Activated CD4-positive, alpha-beta T cell treated with anti-CD3 and anti-CD28 coated beads, Interleukin-2, amount 10 ng/mL, durations not matched to agents 7 days and 5 days (primary cell): ENCODE measurements at regions not wholly inside any gene's neighbourhood (a gene's known extent, or its start where the extent isn't known, plus 50 kb on each side); places are given as distances from the start of the nearest gene placed in this dataset.
"Not testable (repeated sequence)": the region's sequence is repeated elsewhere in the genome, so short reads cannot be mapped to it uniquely, and the experiment has no call there.

Source experiments
- CTCF ChIA-PET: fragments of 350-600 bp; sonication (Branson Sonifier 250); formaldehyde crosslinking; loops from one replicate; lab custom pipeline; 2021; ENCODE audit warnings: antibody characterized with exemption; lab: Charles Lee
- POLR2A ChIA-PET: fragments of 350-600 bp; sonication (Branson Sonifier 250); formaldehyde crosslinking; loops from one replicate; lab custom pipeline; 2021; ENCODE audit warnings: antibody characterized with exemption; lab: Charles Lee
- DNase-seq: peaks from one replicate; pipeline ENCODE4 v3.0.0-alpha.2; 2020
- H3K27ac Mint-ChIP-seq: one replicate; pipeline ENCODE4 v1.8.0; 2021; ENCODE audit warnings: mild to moderate bottlenecking, moderate library complexity, mixed read lengths
- H3K27me3 Mint-ChIP-seq: one replicate; pipeline ENCODE4 v1.8.0; 2021; ENCODE audit warnings: mixed read lengths
- H3K36me3 Mint-ChIP-seq: one replicate; pipeline ENCODE4 v1.8.0; 2021; ENCODE audit warnings: low read depth, mixed read lengths
- H3K4me1 Mint-ChIP-seq: one replicate; pipeline ENCODE4 v1.8.0; 2021; ENCODE audit warnings: mixed read lengths
- H3K4me3 Mint-ChIP-seq: one replicate; pipeline ENCODE4 v1.8.0; 2021; ENCODE audit warnings: mild to moderate bottlenecking, moderate library complexity, mixed read lengths
- H3K9me3 Mint-ChIP-seq: one replicate; pipeline ENCODE4 v1.8.0; 2021; ENCODE audit warnings: mixed read lengths

DNA sequence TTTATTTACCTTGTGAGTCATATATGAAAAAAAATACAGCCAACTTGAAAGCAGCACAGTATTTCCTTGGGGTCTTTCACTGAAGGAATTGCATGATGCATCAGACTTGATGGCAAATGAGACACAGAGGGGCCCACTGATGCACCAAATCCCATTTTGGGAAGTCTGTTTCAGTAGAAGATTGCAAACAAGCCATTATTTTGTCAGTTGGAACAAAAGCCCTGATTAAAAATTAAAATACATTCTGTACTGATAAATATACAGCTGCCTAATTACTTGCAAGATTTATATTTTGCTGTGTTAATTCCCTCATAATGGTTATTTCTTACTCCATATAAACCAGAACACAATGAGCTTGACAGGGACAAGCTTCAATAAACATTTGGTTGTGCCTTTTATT, 370.4 kb downstream of the SUCLG1 start:
- CTCF ChIA-PET, result no interaction called here
- no peaks in the 10 kb centered on the region for H3K36me3 Mint-ChIP-seq
- no peak overlapping the region for H3K27ac Mint-ChIP-seq
- H3K27me3 Mint-ChIP-seq, result peaks cover 10% of the 10 kb centered on the region
- POLR2A ChIA-PET, result no interaction called here
- no peak overlapping the region for H3K4me3 Mint-ChIP-seq
- no peaks in the 10 kb centered on the region for H3K9me3 Mint-ChIP-seq
- DNase-seq, result no peak
- H3K4me1 Mint-ChIP-seq, result no peaks in the 10 kb centered on the region

DNA sequence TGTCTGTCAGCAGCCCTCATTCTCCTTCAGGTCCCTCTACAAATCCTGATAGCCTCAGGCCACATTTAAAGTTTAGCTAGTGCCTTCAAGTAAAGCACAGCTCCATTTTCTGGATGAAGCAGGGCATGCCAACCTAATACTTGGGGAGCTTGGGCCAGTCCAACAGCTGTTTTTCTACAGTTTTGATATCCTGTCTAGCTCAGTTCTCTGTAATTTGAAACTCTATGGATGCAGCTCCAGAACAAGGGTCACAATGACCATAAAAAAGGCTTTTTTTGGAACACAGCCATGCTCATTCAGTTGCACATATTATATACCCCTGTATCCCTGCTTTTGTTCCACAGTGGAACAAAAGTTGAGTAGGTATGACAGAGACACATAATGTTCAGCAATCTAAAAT, 373.5 kb downstream of the SUCLG1 start:
- Mint-ChIP-seq H3K27me3 (peaks cover 11% of the 10 kb centered on the region), H3K36me3 (no peaks in the 10 kb centered on the region), H3K27ac (no peak overlapping the region), H3K9me3 (no peaks in the 10 kb centered on the region), H3K4me1 (no peaks in the 10 kb centered on the region), H3K4me3 (no peak overlapping the region)
- no peak for DNase-seq
- CTCF ChIA-PET, result no interaction called here
- POLR2A ChIA-PET, result no interaction called here

DNA sequence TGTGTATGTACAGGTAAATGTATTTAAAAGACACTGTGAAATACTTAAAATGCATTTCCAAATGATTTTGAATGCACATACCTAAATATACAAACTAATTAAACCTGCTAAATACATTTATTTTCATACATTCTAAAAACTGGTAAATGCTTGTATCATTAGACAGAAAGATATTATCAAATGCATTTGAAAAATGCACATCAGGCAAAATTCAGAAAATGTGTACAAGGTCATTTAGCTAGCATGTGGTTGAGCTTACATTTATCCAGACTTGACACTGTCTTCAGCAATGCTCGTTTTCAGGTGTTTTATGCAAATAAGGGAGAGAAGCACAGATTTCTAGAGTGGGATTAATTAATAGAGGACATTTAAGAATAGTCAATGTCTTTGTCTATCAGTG, 374.2 kb downstream of the SUCLG1 start:
- Mint-ChIP-seq H3K4me3 (no peak overlapping the region), H3K27me3 (peaks cover 11% of the 10 kb centered on the region), H3K4me1 (no peaks in the 10 kb centered on the region), H3K9me3 (no peaks in the 10 kb centered on the region), H3K27ac (no peak overlapping the region), H3K36me3 (no peaks in the 10 kb centered on the region)
- CTCF ChIA-PET, result interaction anchor here (0.8 kb wide), 1 partner anchor 93 kb away, joined by 3 read pairs; no protein-coding TSS in a partner anchor
- no peak for DNase-seq
- POLR2A ChIA-PET, result no interaction called here

DNA sequence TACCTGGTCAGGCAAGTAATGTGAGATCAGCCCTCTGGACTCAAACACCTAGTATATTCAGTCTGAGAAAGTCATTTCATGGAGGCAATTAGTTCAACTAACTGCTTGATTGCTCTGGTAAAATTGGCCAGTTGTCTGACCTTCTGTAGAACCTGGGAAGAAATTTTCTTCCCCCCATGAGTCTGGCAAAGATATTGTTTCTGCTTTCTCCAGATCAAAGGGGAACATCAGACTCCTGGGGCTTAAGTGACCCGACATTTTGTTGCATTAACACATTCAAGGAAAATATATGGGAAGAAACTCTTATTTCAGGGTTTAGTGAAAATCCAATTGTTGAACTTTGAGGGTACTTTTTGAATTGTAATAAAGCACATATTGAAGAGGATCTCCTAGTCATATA, 375.1 kb downstream of the SUCLG1 start:
- H3K4me3 Mint-ChIP-seq, result no peak overlapping the region
- H3K9me3 Mint-ChIP-seq, result no peaks in the 10 kb centered on the region
- no peak overlapping the region for H3K27ac Mint-ChIP-seq
- POLR2A ChIA-PET, result no interaction called here
- H3K4me1 Mint-ChIP-seq, result no peaks in the 10 kb centered on the region
- H3K27me3 Mint-ChIP-seq, result peaks cover 11% of the 10 kb centered on the region
- H3K36me3 Mint-ChIP-seq, result no peaks in the 10 kb centered on the region
- CTCF ChIA-PET, result no interaction called here
- no peak for DNase-seq

DNA sequence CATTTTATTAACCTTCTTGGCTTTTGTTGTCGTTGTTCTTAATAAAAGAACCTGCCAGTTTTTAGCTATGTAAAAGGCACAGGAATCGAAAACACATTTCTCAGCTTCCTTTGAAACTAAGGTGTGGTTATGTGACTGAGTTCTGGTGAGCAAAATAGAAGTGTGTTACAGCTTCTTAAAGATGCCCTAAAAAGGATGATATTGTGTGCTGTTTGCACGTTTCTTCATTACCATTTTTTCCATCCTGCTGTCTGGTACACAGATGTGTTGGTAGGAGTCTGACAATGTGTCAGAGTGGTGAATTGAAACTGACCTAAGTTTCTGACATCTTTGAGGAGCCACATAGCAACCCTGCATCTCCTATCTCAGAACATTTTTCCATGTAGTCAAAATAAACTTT, 380.6 kb downstream of the SUCLG1 start:
- no peak overlapping the region for H3K4me3 Mint-ChIP-seq
- no peaks in the 10 kb centered on the region for H3K4me1 Mint-ChIP-seq
- no peak overlapping the region for H3K27ac Mint-ChIP-seq
- ChIA-PET CTCF (no interaction called here), POLR2A (no interaction called here)
- H3K9me3 Mint-ChIP-seq, result no peaks in the 10 kb centered on the region
- no peaks in the 10 kb centered on the region for H3K27me3 Mint-ChIP-seq
- no peak for DNase-seq
- H3K36me3 Mint-ChIP-seq, result no peaks in the 10 kb centered on the region

DNA sequence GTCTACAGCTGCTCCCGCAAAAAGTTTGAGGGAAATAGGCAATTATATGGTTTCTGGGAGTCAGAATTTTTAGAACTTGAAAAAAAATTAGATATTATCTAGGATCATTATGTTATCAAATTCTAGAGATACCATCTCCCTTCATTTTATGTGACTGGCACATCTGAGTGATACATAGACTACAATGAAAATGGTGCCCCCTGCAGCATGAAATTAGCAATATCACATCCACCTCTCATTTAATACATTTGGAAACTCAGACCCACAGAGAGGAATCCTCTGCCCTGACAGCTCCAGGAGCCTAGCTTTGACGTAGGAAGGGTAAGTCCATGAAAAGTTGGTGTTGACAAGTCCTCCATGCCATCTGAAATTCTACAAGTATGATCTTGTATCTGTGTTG, 381.6 kb downstream of the SUCLG1 start:
- Mint-ChIP-seq H3K4me1 (no peaks in the 10 kb centered on the region), H3K4me3 (no peak overlapping the region), H3K27me3 (no peaks in the 10 kb centered on the region), H3K36me3 (no peaks in the 10 kb centered on the region), H3K9me3 (no peaks in the 10 kb centered on the region), H3K27ac (no peak overlapping the region)
- peak; percentile 16 for DNase-seq
- ChIA-PET CTCF (no interaction called here), POLR2A (no interaction called here)

DNA sequence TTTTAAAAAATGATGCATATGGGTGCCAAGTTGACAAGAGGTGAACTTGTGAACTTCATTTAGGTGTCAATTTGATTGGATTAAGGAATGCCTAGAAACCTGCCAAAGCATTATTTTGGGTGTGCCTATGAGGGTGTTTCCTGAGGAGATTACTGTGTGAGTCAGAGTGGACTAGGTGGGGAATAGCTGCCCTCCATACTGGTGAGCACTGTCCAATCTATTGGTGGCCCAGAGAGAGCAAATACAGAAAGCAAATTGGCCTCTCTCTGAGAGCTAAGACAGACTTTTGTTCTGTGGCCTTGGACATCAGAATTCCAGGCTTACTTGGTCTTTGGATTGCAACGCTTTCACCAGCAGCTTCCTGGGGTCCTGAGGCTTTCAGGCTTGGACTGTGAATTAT, 388.0 kb downstream of the SUCLG1 start:
- POLR2A ChIA-PET, result no interaction called here
- no peak overlapping the region for H3K4me3 Mint-ChIP-seq
- CTCF ChIA-PET, result no interaction called here
- H3K36me3 Mint-ChIP-seq, result no peaks in the 10 kb centered on the region
- H3K27me3 Mint-ChIP-seq, result peaks cover 5% of the 10 kb centered on the region
- H3K9me3 Mint-ChIP-seq, result no peaks in the 10 kb centered on the region
- H3K27ac Mint-ChIP-seq, result no peak overlapping the region
- no peak for DNase-seq
- no peaks in the 10 kb centered on the region for H3K4me1 Mint-ChIP-seq

DNA sequence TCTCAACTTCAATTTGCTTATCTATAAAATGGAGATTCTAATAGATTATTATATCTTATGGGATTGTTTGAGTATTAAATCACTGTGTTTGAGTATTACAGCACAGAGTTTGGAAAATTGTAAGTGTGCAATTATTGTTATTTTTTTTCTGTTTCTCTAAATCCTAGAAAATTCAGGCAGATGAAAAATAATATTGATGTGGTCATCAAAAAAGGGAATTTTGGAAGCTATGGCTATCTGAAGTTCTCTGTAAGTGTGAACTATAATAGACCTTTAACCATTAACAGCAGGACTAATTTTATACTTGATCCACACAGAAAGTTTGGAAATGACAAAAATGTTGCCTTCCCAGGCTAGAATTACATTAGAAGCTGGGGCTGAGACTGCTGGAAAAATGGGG, 393.2 kb downstream of the SUCLG1 start:
- H3K9me3 Mint-ChIP-seq, result no peaks in the 10 kb centered on the region
- no peak overlapping the region for H3K27ac Mint-ChIP-seq
- DNase-seq, result no peak
- ChIA-PET POLR2A (no interaction called here), CTCF (no interaction called here)
- no peaks in the 10 kb centered on the region for H3K36me3 Mint-ChIP-seq
- H3K27me3 Mint-ChIP-seq, result peaks cover 7% of the 10 kb centered on the region
- no peak overlapping the region for H3K4me3 Mint-ChIP-seq
- no peaks in the 10 kb centered on the region for H3K4me1 Mint-ChIP-seq

DNA sequence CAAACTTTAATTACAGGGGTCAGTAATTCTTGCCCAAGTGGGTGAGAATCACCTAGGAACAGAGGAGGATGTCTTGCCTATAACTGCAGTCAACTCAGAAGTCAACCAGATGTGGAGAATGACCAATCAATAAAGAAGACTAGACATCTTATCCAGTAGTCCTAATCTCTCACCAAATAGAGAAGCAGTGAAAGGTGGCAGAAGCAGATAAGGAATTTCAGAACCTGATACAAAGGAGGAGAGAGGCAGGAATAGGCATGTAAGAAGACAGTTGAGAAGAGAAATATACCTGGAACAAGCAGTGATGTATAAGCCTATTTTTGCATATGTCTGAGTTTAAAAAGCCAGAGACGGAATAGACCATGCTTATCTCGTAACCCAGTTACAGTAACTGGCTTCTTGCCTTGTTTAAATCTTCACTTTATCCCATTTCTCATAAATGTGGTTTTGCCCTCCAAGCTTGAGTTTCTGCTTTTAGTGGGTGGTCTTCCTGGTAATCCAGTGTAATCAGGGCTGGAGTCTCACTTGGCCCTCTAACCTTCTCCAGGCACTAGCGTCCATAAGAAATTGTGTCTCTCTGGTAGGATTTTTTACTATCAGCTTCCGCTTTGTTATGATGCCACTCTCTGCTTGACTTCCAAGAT, 401.0 kb downstream of the SUCLG1 start:
- CTCF ChIA-PET, result no interaction called here
- POLR2A ChIA-PET, result no interaction called here
- Mint-ChIP-seq H3K36me3 (no peaks in the 10 kb centered on the region), H3K4me1 (no peaks in the 10 kb centered on the region), H3K9me3 (no peaks in the 10 kb centered on the region), H3K27me3 (peaks cover 3% of the 10 kb centered on the region), H3K4me3 (no peak overlapping the region), H3K27ac (no peak overlapping the region)
- no peak for DNase-seq

DNA sequence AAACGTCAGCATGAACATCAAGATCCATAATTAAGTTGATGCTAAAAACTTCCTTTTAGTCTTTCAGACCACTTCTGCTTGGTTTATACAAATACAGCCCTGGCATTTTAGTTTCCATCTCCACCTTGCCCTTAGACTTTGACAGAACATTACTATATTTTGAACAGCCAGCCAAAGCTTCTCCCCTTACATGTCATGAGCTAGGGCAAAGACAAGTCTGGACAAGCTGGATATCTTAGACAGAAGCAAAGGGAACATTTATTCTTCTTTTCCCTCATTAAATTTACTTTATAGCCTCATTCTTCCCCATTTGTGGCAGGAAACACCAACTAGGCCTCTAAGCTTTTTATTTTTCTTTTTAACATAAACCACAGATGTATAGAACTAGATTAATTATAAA, 403.3 kb downstream of the SUCLG1 start:
- ChIA-PET POLR2A (no interaction called here), CTCF (no interaction called here)
- H3K4me3 Mint-ChIP-seq, result no peak overlapping the region
- H3K27ac Mint-ChIP-seq, result no peak overlapping the region
- H3K4me1 Mint-ChIP-seq, result no peaks in the 10 kb centered on the region
- no peaks in the 10 kb centered on the region for H3K9me3 Mint-ChIP-seq
- H3K27me3 Mint-ChIP-seq, result peaks cover 3% of the 10 kb centered on the region
- no peak for DNase-seq
- H3K36me3 Mint-ChIP-seq, result no peaks in the 10 kb centered on the region

DNA sequence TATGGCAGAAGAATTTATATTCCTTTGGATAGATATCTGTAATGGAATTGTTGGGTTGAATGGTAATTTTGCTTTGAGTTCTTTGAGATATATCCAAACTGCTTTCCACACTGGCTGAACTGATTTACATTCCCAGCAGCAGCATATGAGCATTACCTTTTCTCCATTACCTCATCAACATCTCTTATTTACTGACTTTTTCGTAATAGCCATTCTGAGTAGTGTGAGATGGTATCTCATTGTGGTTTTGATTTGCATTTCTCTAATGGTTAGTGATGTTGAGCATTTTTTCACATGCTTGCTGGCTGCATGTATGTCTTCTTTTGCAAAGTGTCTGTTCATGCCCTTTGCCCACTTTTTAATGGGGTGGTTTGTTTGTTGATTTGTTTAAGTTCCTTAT, 404.5 kb downstream of the SUCLG1 start:
- H3K4me3 Mint-ChIP-seq, H3K4me1 Mint-ChIP-seq, CTCF ChIA-PET, POLR2A ChIA-PET, H3K9me3 Mint-ChIP-seq, H3K27ac Mint-ChIP-seq, H3K36me3 Mint-ChIP-seq, H3K27me3 Mint-ChIP-seq, DNase-seq: not testable (repeated sequence)

DNA sequence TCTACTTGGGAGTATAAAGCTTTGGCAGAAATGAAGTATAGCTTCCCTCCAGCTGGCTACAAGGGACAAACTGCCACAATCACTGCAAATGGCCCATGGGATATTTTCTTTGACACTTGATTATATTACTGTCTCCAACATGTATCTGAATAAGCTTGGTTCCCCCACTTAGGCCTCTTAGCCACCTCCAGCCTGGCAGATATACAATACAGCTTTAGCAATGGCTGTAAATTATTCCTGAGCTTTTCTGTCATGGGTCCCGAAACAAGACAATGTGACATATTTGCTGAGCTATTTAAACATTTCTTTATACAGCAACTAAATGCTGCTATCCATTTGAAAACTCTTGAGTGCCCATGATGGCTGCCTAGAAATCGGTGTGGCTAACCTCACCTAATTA, 406.2 kb downstream of the SUCLG1 start:
- H3K36me3 Mint-ChIP-seq, result no peaks in the 10 kb centered on the region
- H3K9me3 Mint-ChIP-seq, result no peaks in the 10 kb centered on the region
- H3K27ac Mint-ChIP-seq, result no peak overlapping the region
- H3K4me3 Mint-ChIP-seq, result no peak overlapping the region
- H3K4me1 Mint-ChIP-seq, result no peaks in the 10 kb centered on the region
- peaks cover 3% of the 10 kb centered on the region for H3K27me3 Mint-ChIP-seq
- DNase-seq, result no peak
- POLR2A ChIA-PET, result no interaction called here
- CTCF ChIA-PET, result no interaction called here

DNA sequence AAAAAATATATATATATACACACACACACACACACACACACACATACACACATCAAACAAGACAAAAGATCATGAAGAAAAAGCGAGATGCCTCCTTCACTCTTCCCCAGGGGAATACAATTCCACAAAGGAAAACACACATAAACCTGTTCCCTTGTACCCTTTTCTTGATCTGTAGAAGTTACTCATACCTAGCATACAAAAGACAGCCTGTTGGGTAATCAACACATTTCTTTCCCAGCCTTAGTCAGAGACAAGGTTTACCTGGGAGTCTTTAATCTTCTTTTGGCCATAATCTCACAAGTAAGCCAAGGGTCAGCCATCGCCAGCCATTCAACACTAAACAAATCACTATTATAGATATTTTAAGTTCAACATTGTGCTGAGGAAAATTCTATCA, 407.0 kb downstream of the SUCLG1 start:
- Mint-ChIP-seq H3K4me1 (no peaks in the 10 kb centered on the region), H3K36me3 (no peaks in the 10 kb centered on the region), H3K27me3 (no peaks in the 10 kb centered on the region), H3K9me3 (no peaks in the 10 kb centered on the region), H3K4me3 (no peak overlapping the region), H3K27ac (no peak overlapping the region)
- DNase-seq, result no peak
- ChIA-PET POLR2A (no interaction called here), CTCF (no interaction called here)

DNA sequence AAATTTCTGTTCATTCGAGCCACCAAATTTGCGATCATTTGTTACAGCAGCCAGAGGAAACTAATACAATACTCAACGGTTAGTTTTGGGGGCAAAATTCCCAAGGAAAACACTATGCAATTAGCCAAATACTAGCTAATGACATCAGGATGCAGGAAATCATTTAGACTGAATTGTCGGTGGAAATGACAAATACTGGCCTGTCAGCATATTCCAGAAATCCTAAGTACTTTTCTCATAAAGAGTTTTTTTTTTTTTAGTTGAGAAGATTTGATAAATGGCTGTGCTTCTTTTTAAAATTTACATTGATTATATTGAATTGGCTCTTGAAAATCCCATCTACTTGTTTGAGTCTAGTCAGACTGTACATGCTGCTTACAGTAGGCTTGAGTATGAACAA, 410.1 kb downstream of the SUCLG1 start:
- H3K4me1 Mint-ChIP-seq, result no peaks in the 10 kb centered on the region
- CTCF ChIA-PET, result no interaction called here
- no peak overlapping the region for H3K4me3 Mint-ChIP-seq
- no peak for DNase-seq
- no peaks in the 10 kb centered on the region for H3K36me3 Mint-ChIP-seq
- POLR2A ChIA-PET, result no interaction called here
- no peaks in the 10 kb centered on the region for H3K9me3 Mint-ChIP-seq
- no peak overlapping the region for H3K27ac Mint-ChIP-seq
- peaks cover 3% of the 10 kb centered on the region for H3K27me3 Mint-ChIP-seq
